B cell (primary cell): ENCODE measurements at regions not wholly inside any gene's neighbourhood (a gene's known extent, or its start where the extent isn't known, plus 50 kb on each side); places are given as distances from the start of the nearest gene placed in this dataset.

Experiments used
- CTCF ChIP-seq: fragments of 200-600 bp; IDR thresholded peaks from one replicate; pipeline ENCODE4 v1.8.0; 2022; ENCODE audit warnings: antibody characterized with exemption, mild to moderate bottlenecking
- EZH2 ChIP-seq: IDR thresholded peaks from 2 replicates; pipeline ENCODE4 v1.6.1; 2012; ENCODE audit warnings: borderline replicate concordance, low read depth, mild to moderate bottlenecking, moderate library complexity, low read length; ENCODE audit not compliant: insufficient read depth, poor library complexity, severe bottlenecking

DNA sequence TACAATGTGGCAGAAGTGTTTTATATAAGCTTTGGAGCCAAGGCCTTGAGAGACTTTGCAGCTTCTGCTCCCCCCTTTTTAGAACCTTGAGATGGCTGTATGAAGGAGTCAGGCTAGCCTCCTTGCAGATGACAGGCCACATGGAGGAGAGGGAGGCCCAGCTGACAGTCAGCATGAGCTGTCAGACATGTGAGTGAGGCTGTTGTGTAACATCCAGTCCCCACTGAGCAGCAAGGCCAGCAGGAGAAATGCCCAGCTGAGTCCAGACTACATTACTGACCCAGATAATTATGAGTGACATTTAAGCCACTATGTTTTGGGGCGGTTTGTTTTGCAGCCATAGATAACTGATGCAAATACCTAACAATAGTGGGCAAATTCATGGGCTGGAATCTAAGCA lies 515.3 kb upstream of the ARX start:
- TF ChIP-seq CTCF: no peak
- TF ChIP-seq EZH2: no peak
